Limb (tissue), 2 donors: ENCODE measurements at regions not wholly inside any gene's neighbourhood (a gene's known extent, or its start where the extent isn't known, plus 50 kb on each side); places are given as distances from the start of the nearest gene placed in this dataset.
A peak's percentile ranks its signal among the peaks of the same experiment; 100 is the strongest.
"Not testable (repeated sequence)": the region's sequence is repeated elsewhere in the genome, so short reads cannot be mapped to it uniquely, and the experiment has no call there.

Experiments used
- DNase-seq, 2 donors: peaks; one replicate each; pipeline ENCODE4 v3.0.0-alpha.2; 2016; ENCODE audit errors: extremely low spot score in 2 of 2

DNA sequence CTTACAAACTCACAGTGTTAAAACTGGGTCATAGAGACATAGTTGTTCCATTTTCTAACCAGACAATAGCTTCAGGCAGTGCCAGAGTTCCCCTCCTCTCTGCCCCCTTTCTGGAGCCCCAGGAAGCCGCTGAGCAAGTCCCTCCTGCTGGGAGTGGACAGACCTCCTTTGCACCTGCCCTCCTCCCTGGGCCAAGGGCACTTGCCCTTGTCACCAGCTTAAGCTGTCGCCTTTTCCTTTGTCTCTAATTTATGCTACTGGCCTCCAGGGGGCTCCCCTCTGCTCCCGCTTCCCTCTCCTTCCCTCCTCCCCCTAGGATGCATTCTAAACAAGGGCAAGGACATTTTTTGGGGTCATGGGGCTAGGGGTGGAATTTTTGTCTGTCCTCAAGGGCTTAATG lies 182.4 kb downstream of the MIS18A start:
- DNase-seq: no peak

DNA sequence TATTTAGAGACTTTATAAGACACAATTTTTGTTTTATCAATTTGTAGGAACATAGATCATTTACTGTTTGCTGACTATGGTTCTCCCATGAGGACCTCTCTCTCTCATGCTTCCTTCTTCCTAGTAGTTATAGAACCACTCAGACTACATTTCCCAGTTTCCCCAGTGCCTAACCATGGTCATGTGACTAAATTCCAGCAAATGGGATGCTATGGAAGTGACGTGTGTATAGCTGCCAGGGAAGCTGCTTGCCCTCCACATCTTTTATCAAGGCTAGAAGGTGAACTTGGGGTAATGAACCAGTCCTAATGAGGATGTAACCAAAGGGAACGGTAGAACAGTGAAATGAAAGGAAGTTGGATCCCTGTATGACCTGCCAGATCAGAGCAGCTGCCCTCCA lies 184.0 kb downstream of the MIS18A start:
- DNase-seq: no peak

DNA sequence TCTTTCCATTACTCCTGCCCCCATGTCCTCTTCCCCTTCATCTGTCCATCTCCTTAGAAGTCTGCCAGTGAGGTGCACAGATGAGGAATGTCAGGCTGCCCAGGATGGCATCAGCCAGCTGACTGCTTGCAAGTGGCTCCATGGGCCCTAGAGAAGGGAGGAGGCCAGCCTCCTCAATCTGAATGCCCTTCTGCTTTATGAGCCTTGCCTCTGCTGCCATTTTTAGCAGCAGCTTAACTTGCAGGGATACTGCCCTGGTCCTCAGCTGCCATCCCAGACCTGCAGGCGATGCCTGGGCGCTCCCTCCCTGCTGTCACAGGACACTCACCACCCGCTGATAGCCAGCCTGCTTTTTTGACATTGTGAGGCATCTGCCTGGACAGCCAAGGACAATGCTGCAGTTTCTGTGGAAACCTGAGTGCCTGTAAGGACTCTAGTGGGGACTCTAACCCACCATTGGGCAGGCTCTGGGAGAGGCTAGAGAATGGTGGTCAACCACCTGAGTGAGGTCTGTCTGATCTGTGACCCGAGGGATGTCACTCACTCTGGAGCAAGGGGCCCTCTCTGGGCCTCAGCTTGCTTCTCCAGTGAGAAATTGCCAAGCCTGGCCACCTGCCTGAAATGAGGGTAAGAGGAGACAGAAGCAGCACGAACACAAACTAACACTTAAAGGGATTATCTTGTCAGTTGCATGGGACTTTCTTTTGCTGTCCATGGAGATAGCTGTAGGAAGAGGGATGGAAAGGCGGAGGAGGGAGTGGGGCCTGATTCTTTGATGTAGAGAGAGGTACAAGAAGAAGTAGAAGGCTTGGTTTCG lies 185.0 kb downstream of the MIS18A start:
- DNase-seq: no peak

DNA sequence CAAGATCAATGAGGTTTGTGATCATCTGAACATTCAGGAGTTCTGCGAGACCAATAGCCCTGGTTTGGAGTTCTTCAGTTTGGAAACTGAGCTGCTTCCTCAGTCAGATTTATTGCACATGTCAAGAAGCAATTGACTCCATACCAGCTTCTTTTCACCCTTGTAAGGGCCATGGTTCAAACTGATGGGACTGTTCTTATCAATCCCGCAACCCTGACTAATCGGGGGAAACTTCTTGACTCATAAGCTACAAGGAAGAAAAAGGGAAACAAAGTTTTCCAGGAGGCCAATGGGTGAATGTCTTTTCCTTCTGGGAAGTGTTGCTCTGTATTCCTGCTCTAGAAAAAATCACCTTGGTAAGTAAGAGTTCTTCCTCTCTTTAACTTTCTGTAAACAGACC lies 187.9 kb downstream of the MIS18A start:
- DNase-seq: no peak

DNA sequence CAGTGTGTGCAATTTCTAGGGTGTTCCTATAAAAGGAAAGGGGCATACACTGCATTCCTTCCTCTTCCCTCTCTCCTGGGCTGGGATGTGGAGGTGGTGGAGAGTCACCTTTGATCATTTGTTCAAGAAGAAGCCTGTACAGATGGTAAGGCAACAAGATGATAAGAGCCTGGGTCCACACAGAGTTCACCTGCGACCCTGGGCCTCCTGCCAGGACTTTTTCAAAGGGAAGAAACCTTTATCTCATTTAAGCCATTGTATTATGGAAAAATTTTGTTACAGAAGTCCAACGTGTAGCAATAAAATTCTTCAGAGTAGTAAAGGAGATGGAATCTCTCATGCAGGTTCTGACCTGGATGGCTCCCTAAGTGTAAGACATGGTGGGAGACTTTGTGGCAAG lies 189.1 kb downstream of the MIS18A start:
- DNase-seq: no peak

DNA sequence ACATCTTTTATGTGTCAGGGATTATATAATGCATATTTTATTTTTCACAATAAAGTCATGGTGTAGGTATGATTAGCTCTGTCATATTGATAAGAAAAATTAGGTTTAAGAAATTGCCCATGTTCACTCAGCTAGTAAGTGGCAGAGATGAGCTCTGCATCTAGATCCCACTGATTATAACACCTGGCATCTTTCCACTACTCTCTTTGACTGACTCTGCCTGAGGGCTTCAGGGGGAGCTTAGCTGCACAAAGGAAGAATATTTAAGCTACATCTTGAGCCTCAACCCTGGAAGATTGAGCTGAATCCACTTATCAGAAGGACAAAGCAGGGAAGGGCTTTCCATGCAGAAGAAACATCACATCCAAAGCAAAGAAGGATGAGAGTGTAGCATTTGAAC lies 190.4 kb downstream of the MIS18A start:
- DNase-seq: no peak

DNA sequence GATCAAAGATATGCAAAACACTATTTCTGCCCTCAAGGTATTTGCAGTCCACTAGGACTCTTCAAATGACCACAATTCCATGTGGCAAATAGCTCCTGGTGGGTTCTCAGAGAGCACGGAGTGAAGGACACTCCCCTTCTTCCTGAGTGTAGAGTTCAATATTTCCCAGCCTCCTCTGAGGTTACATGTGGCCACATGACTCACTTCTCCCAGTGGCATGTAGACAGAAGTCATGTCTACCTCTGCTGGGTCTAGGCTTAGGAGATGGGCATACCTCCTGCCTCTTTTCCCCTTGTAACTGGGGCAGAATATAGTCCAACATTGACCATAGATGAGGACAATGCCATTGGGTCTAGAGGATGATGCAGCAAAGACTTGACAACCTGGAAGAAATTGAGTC lies 191.4 kb downstream of the MIS18A start:
- DNase-seq: no peak

DNA sequence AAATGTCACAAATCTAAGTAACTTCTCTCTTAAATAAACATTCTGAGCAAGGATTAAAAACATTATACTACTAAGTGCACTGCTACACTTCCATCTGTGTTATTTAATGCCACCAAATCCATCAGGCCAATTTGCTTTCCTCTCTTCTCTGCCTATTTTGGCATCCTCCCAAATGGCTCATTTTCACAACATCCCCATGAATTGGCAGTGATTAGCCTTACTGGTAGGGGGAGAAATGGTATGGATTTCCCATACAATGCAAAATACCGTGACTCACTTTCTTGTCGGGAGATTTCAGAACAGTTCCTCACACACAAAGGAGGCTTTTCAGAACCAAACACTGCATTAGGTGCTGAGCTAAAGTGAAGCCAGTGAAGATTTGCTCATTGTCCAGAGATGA lies 195.7 kb downstream of the MIS18A start:
- peak in 1 of 2 donors; percentile 38 for DNase-seq

DNA sequence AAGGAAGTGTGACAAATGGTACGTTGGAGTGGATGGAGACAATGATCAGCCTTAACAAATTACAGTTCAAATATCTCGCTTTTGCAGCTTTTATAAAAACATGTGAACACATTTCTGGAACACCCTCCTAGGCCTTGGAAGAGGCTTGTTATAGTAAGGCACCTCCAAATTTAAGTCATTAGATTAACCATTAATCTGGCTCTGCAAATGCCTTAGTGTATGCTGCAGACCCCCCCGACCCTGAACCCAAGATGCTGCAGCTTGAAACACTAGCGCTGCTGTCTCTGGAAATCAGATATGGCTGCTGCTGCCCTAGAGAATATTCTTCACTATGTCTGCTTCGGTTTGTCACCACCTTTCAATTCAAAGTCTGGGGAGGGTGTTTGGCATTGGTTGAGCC lies 196.4 kb downstream of the MIS18A start:
- no peak for DNase-seq

DNA sequence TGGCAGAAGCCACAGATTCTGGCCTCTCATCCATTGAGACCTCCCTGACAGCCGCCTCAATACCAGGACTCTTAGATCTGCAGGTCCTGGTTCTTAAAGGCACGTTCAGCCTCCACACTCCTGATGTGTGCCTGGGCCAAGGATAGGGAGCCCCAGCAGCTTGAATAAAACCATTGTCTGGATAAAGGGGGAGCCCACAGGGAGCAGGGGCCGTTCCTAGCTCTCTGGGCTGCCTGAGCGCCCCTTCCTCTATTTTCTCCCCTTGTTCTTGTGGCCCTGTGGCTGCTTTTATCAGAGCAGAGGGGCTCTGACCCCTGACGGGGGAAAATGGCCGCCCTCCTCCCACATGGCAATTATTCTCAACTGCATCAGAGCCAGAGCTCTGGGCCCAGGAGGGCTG lies 200.8 kb downstream of the HUNK start:
- no peak for DNase-seq

DNA sequence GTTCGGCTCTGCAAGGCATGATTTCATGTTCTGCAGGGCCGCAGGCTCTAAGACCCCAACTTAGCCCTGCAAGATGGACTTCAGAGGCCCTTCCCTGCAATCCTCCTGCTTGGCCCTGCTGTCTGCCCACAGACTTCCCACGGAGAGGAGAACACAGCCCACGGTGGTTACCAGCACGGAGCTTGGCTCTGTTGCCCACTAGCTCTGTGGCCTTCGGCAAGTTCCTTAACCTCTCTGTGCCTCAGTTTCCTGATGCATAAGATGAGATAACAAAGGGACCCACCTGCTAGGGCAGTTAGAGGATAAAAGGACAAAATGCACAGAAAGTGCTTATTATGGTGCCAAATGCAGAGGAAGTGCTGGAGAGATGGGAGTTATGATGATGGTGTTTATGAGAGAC lies 200.4 kb downstream of the HUNK start:
- no peak for DNase-seq

DNA sequence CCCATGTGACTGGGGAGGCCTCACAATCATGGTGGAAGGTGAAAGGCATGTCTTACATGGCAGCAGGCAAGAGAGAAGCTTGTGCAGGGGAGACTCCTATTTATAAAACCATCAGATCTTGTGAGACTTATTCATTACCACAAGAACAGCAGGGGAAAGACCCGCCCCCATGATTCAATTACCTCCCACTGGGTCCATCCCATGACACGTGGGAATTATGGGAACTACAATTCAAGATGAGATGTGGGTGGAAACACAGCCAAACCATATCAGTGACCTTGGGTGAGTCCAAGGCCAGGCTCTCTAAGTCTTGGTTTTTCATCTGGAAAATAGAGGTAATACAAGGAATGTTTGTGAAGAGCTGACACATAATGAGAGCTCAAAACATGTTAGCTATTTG lies 198.8 kb downstream of the HUNK start:
- DNase-seq: not testable (repeated sequence)

DNA sequence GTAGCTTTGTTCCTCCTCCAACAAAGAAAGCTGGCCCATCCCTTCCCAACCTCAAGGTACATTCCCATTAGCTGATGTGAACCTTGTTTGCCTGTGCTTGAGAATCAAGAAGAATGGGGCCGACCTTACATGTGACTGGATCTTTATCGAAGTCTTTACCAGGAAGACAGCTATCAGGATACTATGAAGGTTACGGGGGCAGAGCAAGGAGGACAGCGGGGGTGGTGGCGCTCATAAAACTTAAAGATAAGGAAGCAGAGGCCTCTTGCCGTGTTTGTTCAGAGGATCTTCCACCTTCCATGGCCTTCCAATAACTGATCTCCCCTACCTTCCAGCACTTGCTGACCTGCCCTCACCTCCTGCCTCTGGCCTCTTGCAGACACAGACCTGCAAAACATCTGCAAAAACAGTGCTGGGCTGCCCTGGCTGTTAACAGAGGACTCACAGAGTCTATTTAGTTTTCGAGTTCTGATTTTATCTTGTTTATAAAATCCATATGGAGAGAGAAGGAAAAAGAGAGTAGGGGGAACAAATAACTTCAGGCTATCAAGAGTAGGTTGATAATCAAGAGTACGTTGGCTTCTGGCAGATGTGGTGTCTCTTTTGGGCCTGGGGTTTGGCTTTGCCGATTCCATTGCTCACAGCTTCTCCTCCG lies 198.0 kb downstream of the HUNK start:
- no peak for DNase-seq

DNA sequence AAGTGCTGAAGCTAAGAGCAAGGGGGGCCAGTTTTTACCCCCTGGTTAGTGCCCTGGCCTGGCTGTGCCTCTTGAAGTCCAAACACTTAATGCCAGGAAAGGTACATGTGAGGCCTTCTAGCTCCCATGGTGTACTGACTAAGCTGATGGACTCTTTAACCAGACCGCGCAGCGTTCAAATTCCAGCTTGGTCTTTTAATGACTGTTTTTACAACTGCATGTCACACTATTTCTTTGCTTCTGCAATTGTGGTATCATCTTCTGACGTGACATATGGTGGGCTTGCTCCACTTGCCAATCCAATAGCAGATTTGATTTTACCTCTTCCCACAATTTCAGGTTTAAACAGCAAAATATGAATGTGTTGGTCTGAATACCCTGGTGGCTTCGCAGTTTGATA lies 197.3 kb downstream of the HUNK start:
- DNase-seq: no peak

DNA sequence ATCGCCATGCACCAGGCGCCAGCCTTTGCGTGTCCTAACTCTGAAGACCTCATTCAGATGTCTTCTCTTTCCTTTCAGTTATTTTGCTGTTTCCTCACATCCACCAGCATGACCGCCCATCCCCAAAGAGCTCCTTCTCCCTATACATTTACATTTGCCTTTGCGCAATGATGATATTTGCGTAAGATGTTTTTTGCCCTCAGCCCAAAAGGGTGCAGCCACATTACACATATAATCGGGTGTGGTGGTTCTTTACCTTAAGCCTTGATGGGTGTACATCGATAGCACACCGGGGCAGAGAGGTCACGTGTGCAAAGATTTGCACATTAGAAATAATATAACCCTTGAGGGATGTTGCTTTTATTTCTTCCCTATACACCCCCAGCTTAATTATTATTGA lies 192.8 kb downstream of the HUNK start:
- no peak for DNase-seq

DNA sequence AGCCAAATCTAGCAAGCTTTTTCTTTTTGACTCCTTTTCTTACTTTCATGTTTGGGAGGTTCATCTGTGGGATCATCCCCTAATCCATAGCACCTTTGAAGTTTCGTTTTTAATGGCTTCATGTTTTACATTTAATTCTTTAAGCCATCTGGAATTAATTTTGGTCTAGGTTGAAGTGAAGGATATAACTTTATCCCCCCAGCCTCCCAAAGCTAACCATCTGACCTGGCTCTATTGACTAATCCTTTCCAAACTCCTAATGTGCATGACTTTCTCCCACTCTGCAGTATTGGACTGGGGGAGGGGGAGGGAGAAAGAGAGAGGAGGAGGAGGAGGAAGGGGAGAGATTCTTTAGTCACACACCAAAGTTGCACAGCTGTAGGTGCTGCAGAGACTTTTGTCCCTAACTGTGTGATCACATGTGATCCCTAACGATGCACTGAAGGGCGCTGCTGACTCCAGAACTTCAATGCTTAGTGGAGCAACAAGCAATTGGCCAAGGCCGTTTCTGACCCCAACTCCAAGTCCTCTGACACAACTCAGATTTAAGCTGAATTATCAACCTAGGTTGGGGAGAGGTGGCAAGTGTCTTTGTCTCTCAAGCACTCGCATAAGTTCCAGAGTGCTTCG lies 191.6 kb downstream of the HUNK start:
- no peak for DNase-seq

DNA sequence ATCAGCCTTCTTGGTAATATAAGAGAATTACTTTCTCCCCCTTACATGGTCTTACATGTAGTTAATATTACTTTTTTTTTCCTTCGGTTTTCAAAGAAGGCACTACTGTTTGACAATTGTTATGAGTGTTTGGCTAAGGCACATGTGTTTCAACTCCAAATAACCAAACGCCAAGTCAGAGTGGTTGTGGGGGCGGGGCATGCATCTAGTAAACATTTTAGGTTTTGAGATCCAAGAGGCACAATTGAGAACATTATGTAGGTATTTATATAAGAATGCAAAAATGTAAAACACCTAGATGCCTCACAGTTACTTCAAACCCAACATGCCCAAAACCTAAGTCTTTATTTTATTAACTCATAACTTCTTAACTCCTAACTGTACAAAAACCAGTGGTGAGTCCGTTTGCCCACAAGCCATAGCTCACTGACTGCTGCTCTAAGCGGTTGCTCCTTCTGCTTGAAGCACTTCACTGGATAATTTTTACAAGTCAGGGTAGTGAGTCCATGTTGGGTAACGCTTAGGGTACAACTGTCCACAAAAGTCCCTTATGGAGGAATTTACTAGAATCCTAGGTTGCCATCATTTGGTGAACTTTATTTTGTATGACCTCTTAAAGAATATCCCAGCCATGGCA lies 189.9 kb downstream of the HUNK start:
- no peak for DNase-seq

DNA sequence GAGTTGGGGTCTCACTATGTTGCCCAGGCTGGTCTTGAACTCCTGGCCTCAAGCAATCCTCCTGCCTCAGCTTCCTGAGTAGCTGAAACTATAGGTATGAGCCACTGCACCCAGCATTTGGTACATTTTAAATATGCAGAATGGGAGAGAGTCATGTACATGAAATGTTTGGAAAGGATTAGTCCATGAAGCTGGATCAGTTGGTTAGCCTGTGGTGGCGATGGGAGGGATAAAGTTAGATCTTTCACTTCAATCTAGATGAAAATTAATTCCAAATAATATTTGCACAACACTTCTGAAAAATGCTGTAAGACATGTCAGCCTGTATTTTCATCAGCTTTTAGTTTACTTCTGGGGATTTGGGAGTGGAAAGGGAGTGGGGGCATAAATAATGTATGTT lies 188.9 kb downstream of the HUNK start:
- no peak for DNase-seq

DNA sequence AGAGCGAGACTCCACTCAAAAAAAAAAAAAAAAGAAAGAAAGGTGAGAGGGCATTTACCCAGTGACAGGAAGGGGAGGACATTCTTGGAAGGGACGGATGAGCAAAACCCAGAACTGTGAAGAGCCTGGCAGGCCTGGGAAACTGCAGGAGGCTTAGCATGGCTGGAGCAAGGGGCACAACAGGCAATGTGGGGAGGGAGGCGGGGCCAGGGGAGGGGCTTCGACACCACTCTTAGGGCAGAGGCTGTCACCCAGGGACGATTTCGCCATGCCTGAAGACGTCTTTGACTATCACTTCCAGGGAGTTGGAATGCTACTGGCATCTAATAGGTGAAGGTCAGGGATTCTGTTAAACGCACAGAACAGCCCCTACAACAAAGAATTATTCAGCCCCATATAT lies 184.0 kb downstream of the HUNK start:
- DNase-seq: no peak

DNA sequence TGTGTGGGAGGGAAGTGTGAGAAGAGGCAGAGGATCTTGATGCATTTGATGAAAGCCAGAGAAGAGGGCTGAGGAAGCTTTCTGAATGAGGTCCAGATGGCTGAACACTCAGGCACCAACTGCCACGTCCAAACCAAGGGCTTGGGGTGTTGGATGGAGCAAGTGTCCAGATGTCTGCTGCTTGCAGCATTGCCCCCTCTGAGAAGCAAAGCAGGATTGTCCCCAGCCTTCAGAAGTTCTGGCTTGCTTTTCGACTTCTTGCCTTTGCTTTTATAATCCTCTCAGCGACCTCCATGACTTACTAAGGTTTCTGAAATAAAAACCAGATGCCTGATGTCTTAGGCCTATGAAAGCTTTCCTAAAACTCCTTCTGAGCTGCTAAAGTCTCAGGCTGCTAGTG lies 182.5 kb downstream of the HUNK start:
- no peak for DNase-seq
